SKM-1 (cell line): ENCODE measurements at regions not wholly inside any gene's neighbourhood (a gene's known extent, or its start where the extent isn't known, plus 50 kb on each side); places are given as distances from the start of the nearest gene placed in this dataset.
"Not testable (repeated sequence)": the region's sequence is repeated elsewhere in the genome, so short reads cannot be mapped to it uniquely, and the experiment has no call there.

Experiments
- DNase-seq: peaks from one replicate; lab custom pipeline; 2025; ENCODE audit not compliant: unreplicated experiment; lab: John Stamatoyannopoulos, UW

- DNase-seq: no peak
Measured at GRCh38 chr4:13981499-13981898, 354.0 kb upstream of the BOD1L1 start.

DNA sequence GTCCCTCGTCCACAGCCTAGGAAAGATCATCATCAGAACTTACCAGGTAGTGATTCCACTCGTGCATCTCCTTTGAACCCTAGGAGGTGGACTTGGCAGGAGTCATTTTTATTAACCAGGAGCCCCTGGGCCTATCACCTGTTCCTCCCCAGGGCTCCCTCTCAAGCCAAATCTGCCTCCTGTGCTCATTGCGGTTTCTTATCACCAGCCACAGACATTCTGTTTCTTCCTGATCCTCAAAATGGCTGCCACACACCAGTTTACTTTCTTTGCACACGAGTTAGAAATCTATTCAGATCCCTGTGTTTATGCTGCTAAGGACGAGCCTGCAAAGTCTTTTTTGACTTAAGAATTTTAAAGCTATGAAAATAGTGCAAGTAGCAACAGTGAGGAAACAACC is 354.5 kb upstream of the BOD1L1 start:
- no peak for DNase-seq

DNA sequence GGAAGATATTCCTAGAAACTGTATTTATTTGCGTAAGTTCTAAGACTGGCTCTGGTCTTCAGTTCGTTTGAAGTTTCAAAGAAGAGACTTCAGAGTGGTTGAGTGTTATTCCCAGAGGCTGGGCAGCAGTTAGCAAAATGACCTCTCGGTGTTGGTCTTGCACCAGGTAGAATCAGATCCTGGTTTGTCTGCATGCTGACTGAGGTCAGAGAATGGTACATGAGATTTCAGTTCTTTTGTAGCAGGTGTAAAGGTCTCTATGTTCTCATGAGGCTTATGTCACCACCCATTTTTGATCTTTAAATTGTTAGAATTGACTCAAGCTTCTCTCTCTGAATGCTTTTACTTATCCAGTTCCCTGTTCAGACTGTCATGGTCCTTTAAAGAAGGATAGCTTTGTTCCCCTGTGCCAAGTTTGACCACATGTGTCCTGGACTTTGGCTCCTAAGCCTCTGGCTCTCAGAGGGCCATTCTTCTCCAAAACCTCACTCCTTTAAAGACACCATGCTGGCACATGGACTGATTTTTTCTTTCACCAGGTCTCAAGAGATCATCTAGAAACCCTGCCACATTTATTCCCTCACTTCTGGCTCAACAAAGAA is 355.8 kb upstream of the BOD1L1 start:
- no peak for DNase-seq

- no peak for DNase-seq
Measured at GRCh38 chr4:13984991-13985800, 357.7 kb upstream of the BOD1L1 start.

- no peak for DNase-seq
Measured at GRCh38 chr4:13985837-13986236, 358.3 kb upstream of the BOD1L1 start.

DNA sequence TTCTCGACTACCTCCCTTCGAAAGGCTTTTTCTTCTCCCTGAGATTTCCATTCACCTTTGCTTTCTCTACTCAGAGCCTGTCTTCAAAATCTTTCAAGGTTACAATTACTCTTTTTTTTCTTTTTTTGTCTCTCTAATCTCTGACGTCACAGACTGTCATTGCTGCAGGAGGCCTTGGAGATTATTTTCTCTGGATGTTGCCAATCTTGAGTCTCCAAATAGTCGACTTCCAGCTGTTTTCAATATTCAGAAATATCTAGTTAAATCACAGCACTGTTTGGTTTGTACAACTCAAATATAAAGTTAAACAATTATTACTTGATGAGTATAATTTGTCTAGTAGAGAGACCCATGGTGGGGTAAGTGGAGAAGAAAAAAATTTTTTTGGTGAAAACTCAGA is 359.0 kb upstream of the BOD1L1 start:
- no peak for DNase-seq

GRCh38 chr4:13988353-13989305 is 361.1 kb upstream of the BOD1L1 start:
- no peak for DNase-seq

GRCh38 chr4:13989501-13989900 is 362.0 kb upstream of the BOD1L1 start:
- DNase-seq: no peak

- no peak for DNase-seq
Measured at GRCh38 chr4:13990596-13991589, 363.4 kb upstream of the BOD1L1 start.

DNA sequence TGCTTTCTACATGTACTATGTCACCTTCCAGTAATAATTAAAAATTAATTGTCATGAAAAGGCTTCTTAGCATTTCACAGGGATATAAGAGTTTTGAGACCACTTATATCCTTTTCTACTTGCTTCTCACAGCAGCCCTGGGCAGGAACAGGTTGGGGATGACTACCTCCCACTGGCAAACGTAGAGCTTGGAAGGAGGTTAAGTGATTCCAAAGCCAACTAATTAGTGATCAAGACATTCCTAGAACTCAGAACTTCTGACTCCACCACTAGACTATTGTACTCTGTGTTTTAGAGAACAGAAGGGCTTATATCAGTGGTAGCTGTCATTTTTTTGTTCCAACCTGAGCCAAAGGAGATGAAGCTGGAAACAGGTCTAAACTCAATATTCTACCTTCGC is 364.5 kb upstream of the BOD1L1 start:
- DNase-seq: no peak

DNA sequence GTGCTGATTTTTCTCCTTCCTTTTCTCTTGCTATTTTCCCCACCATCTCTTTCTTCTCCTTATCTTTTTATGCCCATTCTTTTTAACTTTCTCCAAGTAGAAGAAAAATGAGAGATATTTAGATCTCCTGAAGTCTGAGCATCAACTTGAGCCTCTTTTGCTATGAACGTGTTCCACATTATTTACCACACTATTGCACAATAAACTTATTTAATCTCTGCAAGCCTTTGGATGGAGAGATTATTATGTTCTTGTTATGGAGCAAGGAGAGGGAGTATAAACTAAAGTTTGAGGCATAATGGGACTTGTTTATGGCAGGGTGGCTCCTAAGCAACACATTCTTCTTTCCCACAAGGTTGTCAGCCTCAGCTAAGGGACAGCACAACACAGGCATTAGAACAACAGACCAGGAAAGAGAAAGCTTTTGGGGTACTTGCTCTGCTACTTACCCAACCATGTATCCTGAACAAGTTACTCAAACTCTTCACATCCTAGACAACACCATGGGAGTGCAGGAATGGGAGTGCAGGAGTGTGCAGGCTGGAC is 365.5 kb upstream of the BOD1L1 start:
- DNase-seq: no peak

GRCh38 chr4:13994016-13994415 is 366.5 kb upstream of the BOD1L1 start:
- DNase-seq: no peak

- DNase-seq: no peak
Measured at GRCh38 chr4:13998850-13999445, 371.4 kb upstream of the BOD1L1 start.

GRCh38 chr4:14000091-14000814 is 372.7 kb upstream of the BOD1L1 start:
- DNase-seq: no peak

DNA sequence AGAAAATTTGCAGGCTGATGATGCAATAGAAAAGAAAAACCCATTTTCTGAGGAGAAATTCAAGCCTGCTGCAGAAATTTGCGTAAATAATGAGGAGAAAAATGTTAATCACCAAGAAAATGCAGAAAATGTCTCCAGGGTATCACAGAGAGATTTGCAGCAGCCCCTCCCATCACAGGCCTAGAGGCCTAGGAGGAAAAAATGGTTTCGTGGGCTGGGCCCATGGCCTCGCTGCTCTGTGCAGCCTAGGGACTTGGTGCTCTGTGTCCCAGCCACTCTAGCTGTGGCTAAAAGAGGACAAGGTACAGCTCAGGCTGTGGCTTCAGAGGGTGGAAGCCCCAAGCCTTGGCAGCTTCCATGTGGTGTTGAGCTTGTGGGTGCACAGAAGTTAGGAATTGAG is 374.8 kb upstream of the BOD1L1 start:
- DNase-seq: not testable (repeated sequence)

DNA sequence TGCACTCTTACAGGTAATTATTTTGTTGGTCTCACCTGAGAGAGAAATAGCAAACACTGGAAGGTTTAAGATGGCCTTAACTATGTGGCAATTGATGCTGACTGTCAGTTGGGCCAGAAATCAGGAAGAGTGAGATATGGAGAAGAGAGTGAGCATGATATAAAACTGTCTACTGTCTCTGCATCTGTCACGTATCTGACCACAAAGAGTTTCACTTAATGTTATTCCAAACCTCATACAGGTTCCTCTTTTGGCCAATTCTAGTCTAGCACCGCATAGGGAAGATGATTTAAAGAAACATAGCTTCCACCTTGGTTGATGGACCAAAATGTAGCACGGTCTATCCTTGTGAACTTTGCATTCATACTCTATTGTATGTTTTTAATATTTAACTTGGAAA is 381.0 kb upstream of the BOD1L1 start:
- DNase-seq: peak; percentile 4

DNA sequence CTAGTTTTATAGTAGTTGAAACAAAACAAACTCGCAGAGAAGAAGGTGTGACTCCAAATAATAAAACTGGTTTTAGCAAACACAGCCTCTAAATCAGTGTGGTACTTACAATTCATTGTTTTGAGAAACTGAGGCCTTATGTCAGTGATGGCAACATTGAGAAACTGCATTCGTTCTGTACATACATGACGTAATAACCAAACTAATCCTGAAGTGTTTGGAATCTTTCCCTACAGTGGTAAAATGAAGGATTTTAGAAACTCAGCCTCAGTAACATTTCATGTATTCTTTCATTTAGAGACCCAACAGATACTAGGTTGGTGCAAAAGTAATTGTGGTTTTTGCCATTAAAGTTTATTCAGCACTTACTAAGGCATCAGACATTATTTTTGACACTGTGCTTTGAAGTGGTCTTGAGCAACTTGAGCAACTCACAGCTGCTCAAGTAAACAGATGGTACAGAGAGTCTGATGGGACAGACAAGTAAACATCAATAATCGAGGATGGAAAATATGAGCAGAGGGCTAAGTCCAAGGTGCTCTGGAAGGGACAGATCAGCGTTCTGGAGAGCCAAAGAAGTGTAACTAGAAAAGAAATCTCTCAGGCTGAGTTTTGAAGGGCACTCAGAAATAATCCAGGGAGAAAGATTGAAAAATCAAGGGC is 390.8 kb upstream of the BOD1L1 start:
- no peak for DNase-seq

- no peak for DNase-seq
Measured at GRCh38 chr4:14022456-14022855, 394.9 kb upstream of the BOD1L1 start.

GRCh38 chr4:14023036-14023435 is 395.5 kb upstream of the BOD1L1 start:
- no peak for DNase-seq
